ENCODE measurements at regions not wholly inside any gene's neighbourhood (a gene's known extent, or its start where the extent isn't known, plus 50 kb on each side); places are given as distances from the start of the nearest gene placed in this dataset.
A peak's percentile ranks its signal among the peaks of the same experiment; 100 is the strongest.

DNA sequence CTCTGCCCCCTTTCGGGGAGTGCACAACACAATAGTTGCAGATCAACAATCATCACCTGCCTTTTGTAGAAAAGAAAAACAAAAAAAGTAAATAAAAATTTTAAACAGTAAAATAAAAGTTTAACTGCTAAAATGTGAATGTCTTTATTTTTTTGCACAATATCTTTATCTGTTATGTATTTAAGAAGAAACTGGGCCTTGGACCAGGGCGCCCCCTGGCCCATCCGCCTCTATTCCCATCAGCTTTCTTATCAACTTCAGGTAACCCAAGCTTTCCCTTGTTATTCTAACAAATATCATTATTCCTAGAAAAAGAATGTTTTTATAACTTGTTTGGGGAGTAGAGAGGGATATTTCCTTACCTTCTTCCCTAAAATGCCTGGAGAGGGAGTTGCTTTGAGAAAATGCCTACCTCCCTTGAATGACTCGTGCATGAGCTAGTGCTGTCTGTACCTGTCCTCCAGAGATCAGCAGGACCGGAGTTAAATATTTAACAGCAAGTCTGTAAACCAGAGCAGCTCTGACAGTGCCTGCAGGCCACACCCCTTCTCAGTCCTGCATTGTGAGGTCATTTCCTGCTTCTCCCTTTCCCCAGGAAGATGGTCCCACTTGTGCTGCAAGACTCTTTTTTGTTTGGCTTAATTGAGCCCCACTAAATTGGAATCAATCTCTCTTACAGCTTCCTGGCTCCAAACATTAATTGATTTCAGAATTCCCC lies 192.8 kb upstream of the RGS6 start:
- DNase-seq: no peak
- no peaks in the 10 kb centered on the region for H3K9me3 ChIP-seq
- H3K27me3 ChIP-seq (replicated peaks in 1 of 7): no peaks in the 10 kb centered on the region
- 84 to 93% (median 90%) methylated on average over 5 of the region's 5 CpGs for WGBS, 5 donors
- H3K4me1 ChIP-seq: peaks cover 0 to 12% (median 6%) of the 10 kb centered on the region in 6 donors
- TF ChIP-seq POLR2A (IDR thresholded peaks at IDR 0.05) (no peak), CTCF (IDR thresholded peaks at IDR 0.05 in 8 of 11, conservative IDR thresholded peaks at IDR 0.05 in 3 of 11) (no peak), POLR2AphosphoS5 (IDR thresholded peaks at IDR 0.05) (no peak)
- H3K36me3 ChIP-seq: peaks cover 0 to 61% (median 47%) of the 10 kb centered on the region in 6 donors
- no peak overlapping the region for H3K4me3 ChIP-seq
- H3K27ac ChIP-seq: peak overlapping the region in 3 of 8 donors; percentile 16 to 24 (median 19)
- intact Hi-C loops (cut with DNase I; ENCODE audit: low total_unique reads): no loop called here

DNA sequence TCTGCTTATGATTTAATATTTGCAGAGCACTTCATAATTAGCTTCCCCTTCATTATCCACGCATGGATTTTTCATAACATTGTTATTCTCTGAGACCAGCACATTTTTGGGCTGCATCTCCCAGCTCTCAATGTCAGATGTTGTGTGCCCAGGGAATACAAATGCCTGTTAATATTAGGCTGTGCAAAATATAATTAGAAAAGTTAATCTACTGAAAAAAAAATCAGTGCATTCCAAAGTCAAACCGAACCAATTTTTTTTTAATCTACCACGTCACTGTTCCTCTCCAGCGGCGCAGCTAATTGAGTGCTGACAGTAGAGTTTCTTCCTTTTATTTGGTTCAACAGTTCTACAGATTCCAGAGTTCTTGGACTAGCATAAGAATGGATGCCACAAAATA lies 191.0 kb upstream of the RGS6 start:
- no peaks in the 10 kb centered on the region for H3K9me3 ChIP-seq
- H3K36me3 ChIP-seq: peaks cover 0 to 43% (median 30%) of the 10 kb centered on the region in 6 donors
- H3K4me1 ChIP-seq: peaks cover 0 to 12% (median 6%) of the 10 kb centered on the region in 6 donors
- TF ChIP-seq POLR2AphosphoS5 (IDR thresholded peaks at IDR 0.05) (no peak), CTCF (IDR thresholded peaks at IDR 0.05 in 8 of 11, conservative IDR thresholded peaks at IDR 0.05 in 3 of 11) (no peak), POLR2A (IDR thresholded peaks at IDR 0.05) (no peak)
- no peak overlapping the region for H3K27ac ChIP-seq
- no peak for DNase-seq
- no peak overlapping the region for H3K4me3 ChIP-seq
- 93 to 99% (median 97%) methylated on average over 5 of the region's 5 CpGs for WGBS, 5 donors
- no peaks in the 10 kb centered on the region for H3K27me3 ChIP-seq (replicated peaks in 1 of 7)
- intact Hi-C loops (cut with DNase I; ENCODE audit: low total_unique reads): no loop called here

DNA sequence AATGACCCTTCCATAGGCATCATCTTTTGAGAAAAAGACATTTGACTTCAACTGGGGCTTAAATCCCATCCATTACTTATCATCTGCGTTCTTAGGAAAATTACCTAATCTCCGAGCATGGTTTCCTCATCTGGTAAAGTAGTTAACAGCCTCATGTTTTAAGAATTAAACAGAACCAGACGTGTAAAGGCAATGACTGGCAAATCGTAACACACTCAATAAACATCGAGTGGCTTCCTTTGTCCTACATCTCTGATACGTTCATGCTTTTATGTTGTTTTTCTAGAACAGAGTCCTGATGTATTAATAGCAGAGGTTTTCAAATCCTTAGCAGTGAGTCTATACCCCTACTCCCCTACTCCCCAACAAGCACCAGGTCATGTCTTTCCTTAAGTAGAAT lies 189.7 kb upstream of the RGS6 start:
- Histone ChIP-seq H3K4me1 (peaks cover 0 to 12% (median 6%) of the 10 kb centered on the region in 6 donors), H3K27me3 (replicated peaks in 1 of 7) (no peaks in the 10 kb centered on the region), H3K36me3 (peaks cover 0 to 30% (median 18%) of the 10 kb centered on the region in 6 donors), H3K4me3 (no peak overlapping the region), H3K27ac (no peak overlapping the region), H3K9me3 (peaks cover 0 to 3% (median 0%) of the 10 kb centered on the region in 8 donors)
- intact Hi-C loops (cut with DNase I; ENCODE audit: low total_unique reads): no loop called here
- TF ChIP-seq POLR2AphosphoS5 (IDR thresholded peaks at IDR 0.05) (no peak), CTCF (IDR thresholded peaks at IDR 0.05 in 8 of 11, conservative IDR thresholded peaks at IDR 0.05 in 3 of 11) (no peak), POLR2A (IDR thresholded peaks at IDR 0.05) (no peak)
- DNase-seq: no peak
- WGBS, 5 donors: 83 to 91% (median 89%) methylated on average over 6 of the region's 6 CpGs

DNA sequence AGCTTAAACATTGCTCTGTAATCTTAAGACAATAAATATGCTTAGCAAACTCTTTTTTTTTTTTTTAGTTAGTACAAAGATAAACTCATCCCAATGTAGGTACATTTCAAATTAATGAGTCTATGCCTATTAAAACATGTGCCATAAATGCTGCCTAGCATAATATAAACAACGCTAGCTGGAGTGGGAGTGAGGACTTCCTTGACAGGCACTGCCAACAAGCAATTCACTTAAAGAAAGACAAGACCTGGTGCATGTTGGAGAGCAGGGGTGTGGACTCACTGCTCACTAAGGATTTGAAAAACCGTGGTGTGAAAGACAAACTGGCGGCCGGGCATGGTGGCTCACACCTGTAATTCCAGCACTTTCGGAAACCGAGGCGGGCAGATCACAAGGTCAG lies 187.2 kb upstream of the RGS6 start:
- TF ChIP-seq CTCF (IDR thresholded peaks at IDR 0.05 in 8 of 11, conservative IDR thresholded peaks at IDR 0.05 in 3 of 11) (no peak), POLR2A (IDR thresholded peaks at IDR 0.05) (no peak), POLR2AphosphoS5 (IDR thresholded peaks at IDR 0.05) (no peak)

More for the DNA sequence above, 187.2 kb upstream of the RGS6 start:
- Histone ChIP-seq H3K27me3 (replicated peaks in 1 of 7) (no peaks in the 10 kb centered on the region), H3K4me3 (no peak overlapping the region), H3K36me3 (peaks cover 0 to 6% (median 0%) of the 10 kb centered on the region in 6 donors), H3K9me3 (peaks cover 0 to 18% (median 14%) of the 10 kb centered on the region in 8 donors), H3K27ac (no peak overlapping the region), H3K4me1 (peaks cover 0 to 6% (median 0%) of the 10 kb centered on the region in 6 donors)
- WGBS, 5 donors: 82 to 94% (median 92%) methylated on average over 7 of the region's 7 CpGs
- intact Hi-C loops (cut with DNase I; ENCODE audit: low total_unique reads): no loop called here
- DNase-seq: no peak
